ENCODE measurements at regions not wholly inside any gene's neighbourhood (a gene's known extent, or its start where the extent isn't known, plus 50 kb on each side); places are given as distances from the start of the nearest gene placed in this dataset.
A peak's percentile ranks its signal among the peaks of the same experiment; 100 is the strongest.

GRCh38 chr3:45277636-45278035, 51.5 kb upstream of the TMEM158 start:
- DNase-seq, result no peak
- ATAC-seq, result no peak

- DNase-seq (no peak), ATAC-seq (no peak)
Observed at GRCh38 chr3:45280232-45280631, 54.1 kb upstream of the TMEM158 start.

GRCh38 chr3:45280971-45281370, 54.9 kb upstream of the TMEM158 start:
- ATAC-seq (no peak), DNase-seq (no peak)

- ATAC-seq, result no peak
- no peak for DNase-seq
Observed at GRCh38 chr3:45283471-45283870, 57.4 kb upstream of the TMEM158 start.

- no peak for DNase-seq
- ATAC-seq, result no peak
Observed at GRCh38 chr3:45297331-45297730, 71.2 kb upstream of the TMEM158 start.

GRCh38 chr3:45302470-45302869, 76.4 kb upstream of the TMEM158 start:
- DNase-seq (no peak), ATAC-seq (no peak)

- no peak for ATAC-seq
- no peak for DNase-seq
Observed at GRCh38 chr3:45306406-45307008, 80.4 kb upstream of the TMEM158 start.

- DNase-seq (no peak), ATAC-seq (no peak)
Observed at GRCh38 chr3:45309876-45310275, 78.5 kb upstream of the LARS2 start.

GRCh38 chr3:45311327-45311726, 77.0 kb upstream of the LARS2 start:
- ATAC-seq (no peak), DNase-seq (no peak)

GRCh38 chr3:45311953-45312801, 76.2 kb upstream of the LARS2 start:
- DNase-seq, result no peak
- no peak for ATAC-seq

- no peak for ATAC-seq
- no peak for DNase-seq
Observed at GRCh38 chr3:45312836-45313493, 75.4 kb upstream of the LARS2 start.

GRCh38 chr3:45313743-45314403, 74.5 kb upstream of the LARS2 start:
- no peak for DNase-seq
- no peak for ATAC-seq

GRCh38 chr3:45317710-45318109, 70.7 kb upstream of the LARS2 start:
- no peak for DNase-seq
- no peak for ATAC-seq

GRCh38 chr3:45318689-45319088, 69.7 kb upstream of the LARS2 start:
- DNase-seq (no peak), ATAC-seq (no peak)

- ATAC-seq (no peak), DNase-seq (no peak)
Observed at GRCh38 chr3:45319231-45319995, 69.0 kb upstream of the LARS2 start.

- ATAC-seq, result no peak
- no peak for DNase-seq
Observed at GRCh38 chr3:45319996-45320305, 68.4 kb upstream of the LARS2 start.

GRCh38 chr3:45320986-45321385, 67.4 kb upstream of the LARS2 start:
- no peak for ATAC-seq

GRCh38 chr3:45321607-45322391, 66.6 kb upstream of the LARS2 start:
- ATAC-seq (peak; percentile 26), DNase-seq (no peak)

More at GRCh38 chr3:45320986-45321385, 67.4 kb upstream of the LARS2 start:
- no peak for DNase-seq

GRCh38 chr3:45322616-45323015, 65.8 kb upstream of the LARS2 start:
- no peak for DNase-seq
- ATAC-seq, result no peak

GRCh38 chr3:45325676-45326075, 62.7 kb upstream of the LARS2 start:
- no peak for ATAC-seq
- DNase-seq, result no peak

- DNase-seq, result no peak
- ATAC-seq, result no peak
Observed at GRCh38 chr3:45329761-45330305, 58.5 kb upstream of the LARS2 start.
